ENCODE measurements at regions not wholly inside any gene's neighbourhood (a gene's known extent, or its start where the extent isn't known, plus 50 kb on each side); places are given as distances from the start of the nearest gene placed in this dataset.

- no peak for DNase-seq (ENCODE audit: low read depth, low spot score)
These were observed 146.1 kb downstream of the SMAD6 start for GRCh38 chr15:66848116-66848515.

- DNase-seq (ENCODE audit: low read depth, low spot score): no peak
These were observed 146.8 kb downstream of the SMAD6 start for GRCh38 chr15:66848686-66849392.

- DNase-seq (ENCODE audit: low read depth, low spot score): no peak
These were observed 147.3 kb downstream of the SMAD6 start for GRCh38 chr15:66849393-66849745.

- no peak for DNase-seq (ENCODE audit: low read depth, low spot score)
These were observed 147.7 kb downstream of the SMAD6 start for GRCh38 chr15:66849746-66850077.

- no peak for DNase-seq (ENCODE audit: low read depth, low spot score)
These were observed 148.3 kb downstream of the SMAD6 start for GRCh38 chr15:66850078-66850991.

GRCh38 chr15:66850996-66851310, 148.9 kb downstream of the SMAD6 start:
- DNase-seq (ENCODE audit: low read depth, low spot score): no peak

GRCh38 chr15:66851311-66852063, 149.5 kb downstream of the SMAD6 start:
- no peak for DNase-seq (ENCODE audit: low read depth, low spot score)

GRCh38 chr15:66852064-66852905, 150.2 kb downstream of the SMAD6 start:
- DNase-seq (ENCODE audit: low read depth, low spot score): no peak

- no peak for DNase-seq (ENCODE audit: low read depth, low spot score)
These were observed 152.3 kb downstream of the SMAD6 start for GRCh38 chr15:66854012-66854965.

- no peak for DNase-seq (ENCODE audit: low read depth, low spot score)
These were observed 153.0 kb downstream of the SMAD6 start for GRCh38 chr15:66855041-66855440.

GRCh38 chr15:66857694-66858093, 155.7 kb downstream of the SMAD6 start:
- DNase-seq (ENCODE audit: low read depth, low spot score): no peak

- DNase-seq (ENCODE audit: low read depth, low spot score): no peak
These were observed 156.6 kb downstream of the SMAD6 start for GRCh38 chr15:66858423-66859207.

- DNase-seq (ENCODE audit: low read depth, low spot score): no peak
These were observed 157.7 kb downstream of the SMAD6 start for GRCh38 chr15:66859688-66860253.

GRCh38 chr15:66860844-66861243, 158.8 kb downstream of the SMAD6 start:
- DNase-seq (ENCODE audit: low read depth, low spot score): no peak

- DNase-seq (ENCODE audit: low read depth, low spot score): no peak
These were observed 160.3 kb downstream of the SMAD6 start for GRCh38 chr15:66862111-66862939.

- no peak for DNase-seq (ENCODE audit: low read depth, low spot score)
These were observed 160.9 kb downstream of the SMAD6 start for GRCh38 chr15:66862940-66863335.

GRCh38 chr15:66863390-66864085, 161.5 kb downstream of the SMAD6 start:
- DNase-seq (ENCODE audit: low read depth, low spot score): no peak

Measured in pulmonary artery endothelial cell (primary cell).